HL-60 (cell line): ENCODE measurements at regions not wholly inside any gene's neighbourhood (a gene's known extent, or its start where the extent isn't known, plus 50 kb on each side); places are given as distances from the start of the nearest gene placed in this dataset.

Experiments
- GABPA ChIP-seq: IDR thresholded peaks from 2 replicates; pipeline ENCODE4 v1.6.1; 2012; ENCODE audit warnings: low read depth
- POLR2AphosphoS5 ChIP-seq: IDR thresholded peaks from 2 replicates; pipeline ENCODE4 v1.6.1; 2012; ENCODE audit warnings: low read depth
- TF ChIP-seq, protein P1 (sequence below): IDR thresholded peaks from one replicate; pipeline ENCODE4 v1.5.1; 2011; ENCODE audit warnings: low read length, control low read depth, inconsistent platforms; ENCODE audit not compliant: insufficient read depth
- TF ChIP-seq, protein P2 (sequence below): IDR thresholded peaks from 2 replicates; pipeline ENCODE4 v1.6.1; 2012; ENCODE audit warnings: low read depth; ENCODE audit not compliant: insufficient replicate concordance

DNA sequence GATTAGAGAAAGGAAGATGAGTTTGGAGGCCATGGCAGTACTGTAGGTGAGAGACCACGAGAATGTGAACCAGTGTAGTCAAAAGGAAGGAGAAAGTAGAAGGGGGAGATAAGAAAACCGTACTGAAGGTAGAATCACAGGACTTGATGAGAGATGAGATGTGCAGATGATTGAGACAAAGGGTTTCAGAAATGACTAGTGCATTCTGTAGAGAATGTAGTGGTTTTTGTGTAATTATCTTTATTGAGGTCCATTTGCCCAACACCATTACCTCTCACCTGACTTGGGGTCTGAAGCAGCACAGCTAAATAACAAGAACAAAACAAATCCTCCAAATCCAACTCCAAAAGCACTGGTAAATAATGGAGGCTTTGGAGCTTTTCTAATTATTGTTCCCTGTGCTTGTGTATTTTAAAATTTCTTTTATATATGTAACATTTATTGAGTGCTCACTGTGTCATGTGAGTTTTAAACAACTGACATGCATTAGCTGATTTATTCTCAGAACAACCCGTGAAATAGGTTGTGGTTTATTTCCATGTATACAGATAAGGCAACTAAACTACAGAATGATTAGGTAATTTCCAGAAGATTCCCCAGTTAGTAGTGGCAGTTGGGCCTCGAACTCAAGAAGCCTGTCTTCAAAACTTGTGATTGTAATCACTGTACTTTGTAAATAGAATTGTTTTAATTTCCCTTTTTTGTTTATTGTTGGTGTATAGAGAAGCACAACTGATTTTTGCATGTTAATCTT, 390.0 kb downstream of the AEBP2 start:
- TF ChIP-seq, protein P1, sequence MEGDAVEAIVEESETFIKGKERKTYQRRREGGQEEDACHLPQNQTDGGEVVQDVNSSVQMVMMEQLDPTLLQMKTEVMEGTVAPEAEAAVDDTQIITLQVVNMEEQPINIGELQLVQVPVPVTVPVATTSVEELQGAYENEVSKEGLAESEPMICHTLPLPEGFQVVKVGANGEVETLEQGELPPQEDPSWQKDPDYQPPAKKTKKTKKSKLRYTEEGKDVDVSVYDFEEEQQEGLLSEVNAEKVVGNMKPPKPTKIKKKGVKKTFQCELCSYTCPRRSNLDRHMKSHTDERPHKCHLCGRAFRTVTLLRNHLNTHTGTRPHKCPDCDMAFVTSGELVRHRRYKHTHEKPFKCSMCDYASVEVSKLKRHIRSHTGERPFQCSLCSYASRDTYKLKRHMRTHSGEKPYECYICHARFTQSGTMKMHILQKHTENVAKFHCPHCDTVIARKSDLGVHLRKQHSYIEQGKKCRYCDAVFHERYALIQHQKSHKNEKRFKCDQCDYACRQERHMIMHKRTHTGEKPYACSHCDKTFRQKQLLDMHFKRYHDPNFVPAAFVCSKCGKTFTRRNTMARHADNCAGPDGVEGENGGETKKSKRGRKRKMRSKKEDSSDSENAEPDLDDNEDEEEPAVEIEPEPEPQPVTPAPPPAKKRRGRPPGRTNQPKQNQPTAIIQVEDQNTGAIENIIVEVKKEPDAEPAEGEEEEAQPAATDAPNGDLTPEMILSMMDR, result no peak
- TF ChIP-seq GABPA (no peak), POLR2AphosphoS5 (no peak)
- TF ChIP-seq, protein P2, sequence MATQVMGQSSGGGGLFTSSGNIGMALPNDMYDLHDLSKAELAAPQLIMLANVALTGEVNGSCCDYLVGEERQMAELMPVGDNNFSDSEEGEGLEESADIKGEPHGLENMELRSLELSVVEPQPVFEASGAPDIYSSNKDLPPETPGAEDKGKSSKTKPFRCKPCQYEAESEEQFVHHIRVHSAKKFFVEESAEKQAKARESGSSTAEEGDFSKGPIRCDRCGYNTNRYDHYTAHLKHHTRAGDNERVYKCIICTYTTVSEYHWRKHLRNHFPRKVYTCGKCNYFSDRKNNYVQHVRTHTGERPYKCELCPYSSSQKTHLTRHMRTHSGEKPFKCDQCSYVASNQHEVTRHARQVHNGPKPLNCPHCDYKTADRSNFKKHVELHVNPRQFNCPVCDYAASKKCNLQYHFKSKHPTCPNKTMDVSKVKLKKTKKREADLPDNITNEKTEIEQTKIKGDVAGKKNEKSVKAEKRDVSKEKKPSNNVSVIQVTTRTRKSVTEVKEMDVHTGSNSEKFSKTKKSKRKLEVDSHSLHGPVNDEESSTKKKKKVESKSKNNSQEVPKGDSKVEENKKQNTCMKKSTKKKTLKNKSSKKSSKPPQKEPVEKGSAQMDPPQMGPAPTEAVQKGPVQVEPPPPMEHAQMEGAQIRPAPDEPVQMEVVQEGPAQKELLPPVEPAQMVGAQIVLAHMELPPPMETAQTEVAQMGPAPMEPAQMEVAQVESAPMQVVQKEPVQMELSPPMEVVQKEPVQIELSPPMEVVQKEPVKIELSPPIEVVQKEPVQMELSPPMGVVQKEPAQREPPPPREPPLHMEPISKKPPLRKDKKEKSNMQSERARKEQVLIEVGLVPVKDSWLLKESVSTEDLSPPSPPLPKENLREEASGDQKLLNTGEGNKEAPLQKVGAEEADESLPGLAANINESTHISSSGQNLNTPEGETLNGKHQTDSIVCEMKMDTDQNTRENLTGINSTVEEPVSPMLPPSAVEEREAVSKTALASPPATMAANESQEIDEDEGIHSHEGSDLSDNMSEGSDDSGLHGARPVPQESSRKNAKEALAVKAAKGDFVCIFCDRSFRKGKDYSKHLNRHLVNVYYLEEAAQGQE, result no peak
